Transverse colon (tissue), 4 donors: ENCODE measurements at regions not wholly inside any gene's neighbourhood (a gene's known extent, or its start where the extent isn't known, plus 50 kb on each side); places are given as distances from the start of the nearest gene placed in this dataset.
"Not testable (repeated sequence)": the region's sequence is repeated elsewhere in the genome, so short reads cannot be mapped to it uniquely, and the experiment has no call there.

ENCODE experiments used
- DNase-seq: peaks from one replicate; pipeline ENCODE4 v3.0.0-alpha.2; 2019
- H3K27ac ChIP-seq, 4 donors: fragments of 200-600 bp; sonication (generic); 2 replicates each; pipeline ENCODE4 v1.5.1; 2016 to 2018; ENCODE audit warnings: inconsistent platforms in 4 of 4
- H3K27me3 ChIP-seq: fragments of 200-600 bp; sonication (generic); 2 replicates; pipeline ENCODE4 v1.5.1; 2017; ENCODE audit warnings: inconsistent platforms
- H3K36me3 ChIP-seq, 4 donors: fragments of 200-600 bp; sonication (generic); 2 replicates each; pipeline ENCODE4 v1.5.1; 2017 to 2019; ENCODE audit warnings: inconsistent platforms in 4 of 4
- H3K4me1 ChIP-seq, 4 donors: fragments of 200-600 bp; sonication (generic); 2 replicates each; pipeline ENCODE4 v1.5.1; 2017 to 2020; ENCODE audit warnings: inconsistent platforms in 4 of 4
- H3K4me3 ChIP-seq, 4 donors: fragments of 200-600 bp; sonication (generic); 1 replicate in 1 of 4; 2 replicates in 3 of 4; pipeline versions ENCODE4 v1.5.1 to v1.6.1; 2017 to 2019; ENCODE audit warnings: inconsistent platforms in 4 of 4
- H3K9me3 ChIP-seq, 2 donors: fragments of 200-600 bp; sonication (generic); 2 replicates each; pipeline ENCODE4 v1.5.1; 2017 to 2019; ENCODE audit warnings: inconsistent platforms in 2 of 2
- EP300 ChIP-seq: sonication (generic); formaldehyde crosslinking; IDR thresholded peaks from one replicate; pipeline ENCODE4 v1.6.1; 2017; ENCODE audit warnings: antibody characterized with exemption, low read depth
- POLR2A ChIP-seq: fragments of 450-650 bp; IDR thresholded peaks from one replicate; pipeline ENCODE4 v1.6.1; 2016; ENCODE audit warnings: antibody characterized with exemption, mild to moderate bottlenecking, moderate library complexity
- POLR2AphosphoS5 ChIP-seq, 3 donors: sonication (generic); formaldehyde crosslinking; IDR thresholded peaks; one replicate each; pipeline ENCODE4 v1.6.1; 2016; ENCODE audit warnings: antibody characterized with exemption in 3 of 3
- WGBS, 2 donors: methylation state at CpG; one replicate each; pipeline ENCODE4 v1.1.5; 2018; ENCODE audit warnings: low coverage in 1 of 2; 5-methylcytosine and 5-hydroxymethylcytosine counted together
- in situ Hi-C, 4 donors: fragments of 200-750 bp; cut with MboI; loops; one replicate each; pipeline versions ENCODE4 v1.15.0 to v1.15.1; 2017; ENCODE audit warnings: low sequenced_read_pairs in 3 of 4, low pct_ligation_motif_present in 1 of 4, low pct_unique_long_range_greater_than_20kb in 1 of 4
- intact Hi-C: fragments of 100-400 bp; cut with DNase I; formaldehyde crosslinking; loops from one replicate; pipeline ENCODE4 v1.15.1; 2023; ENCODE audit warnings: low total_unique reads
- TF ChIP-seq, protein P1 (sequence below), 5 experiments: fragments of 200-600 bp in 3 of 5; fragments of 450-650 bp in 2 of 5; sonication (generic) in 3 of 5; IDR thresholded peaks; 1 replicate in 2 of 5; 2 replicates in 3 of 5; pipeline ENCODE4 v1.5.1; 2016 to 2017; ENCODE audit warnings: antibody characterized with exemption in 5 of 5, inconsistent platforms in 3 of 5, mild to moderate bottlenecking in 2 of 5, moderate library complexity in 1 of 5

DNA sequence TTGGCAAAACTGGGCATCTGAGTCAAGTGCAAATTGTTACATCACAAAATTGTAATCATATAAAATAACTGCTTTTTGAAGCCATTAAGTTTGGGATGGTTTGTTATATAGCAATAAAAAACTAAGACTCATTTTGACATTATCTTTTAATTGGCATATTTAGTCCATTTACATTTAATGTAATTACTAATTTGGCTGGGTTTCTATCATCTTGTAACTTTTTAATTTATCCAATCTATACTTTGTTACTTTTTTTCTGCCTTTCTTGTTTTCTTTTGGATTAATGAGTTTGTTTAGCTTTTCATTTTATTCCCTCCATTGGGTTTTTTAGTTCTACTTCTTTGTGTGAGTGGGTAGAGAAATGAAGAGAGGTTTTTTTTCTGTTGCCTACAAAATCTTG lies 76.3 kb downstream of the DRAM2 start:
- H3K4me1 ChIP-seq, result no peaks in the 10 kb centered on the region
- in situ Hi-C loops, result no loop called here

DNA sequence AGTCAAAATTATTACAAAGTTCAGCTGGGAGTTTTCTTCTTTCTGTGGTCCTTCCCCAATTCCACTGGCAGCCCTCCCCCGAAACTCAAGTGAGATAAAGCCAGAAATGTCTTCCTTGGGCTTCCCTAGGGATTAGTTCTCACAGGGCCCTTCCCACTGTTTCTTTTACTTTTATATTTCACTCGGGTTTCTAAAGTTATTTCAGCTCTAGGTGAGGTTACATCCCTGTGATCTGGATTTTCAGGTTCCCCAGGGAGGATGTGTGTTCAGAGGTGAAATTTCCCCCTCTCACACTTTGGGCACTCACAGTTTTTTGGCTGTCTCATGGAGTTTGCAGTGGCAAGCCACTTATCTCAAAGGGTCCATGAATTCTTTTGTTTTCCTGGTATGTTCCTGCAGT lies 77.3 kb downstream of the DRAM2 start:
- no peak for DNase-seq
- in situ Hi-C loops, result no loop called here
- H3K36me3 ChIP-seq, result no peaks in the 10 kb centered on the region
- intact Hi-C loops, result no loop called here
- no peaks in the 10 kb centered on the region for H3K27me3 ChIP-seq
- H3K4me1 ChIP-seq, result no peaks in the 10 kb centered on the region
- no peak overlapping the region for H3K4me3 ChIP-seq
- no peak for TF ChIP-seq POLR2AphosphoS5 (IDR thresholded peaks at IDR 0.05)
- TF ChIP-seq EP300, result no peak
- no peaks in the 10 kb centered on the region for H3K9me3 ChIP-seq
- H3K27ac ChIP-seq, result no peak overlapping the region
- WGBS, 2 donors, result 36 to 58% methylated on average over 2 of the region's 2 CpGs

More for the DNA sequence above, 76.3 kb downstream of the DRAM2 start:
- H3K4me3 ChIP-seq, result no peak overlapping the region
- intact Hi-C loops, result no loop called here
- H3K9me3 ChIP-seq, result no peaks in the 10 kb centered on the region
- no peak for DNase-seq
- no peaks in the 10 kb centered on the region for H3K36me3 ChIP-seq
- H3K27ac ChIP-seq, result no peak overlapping the region
- TF ChIP-seq, protein P1, sequence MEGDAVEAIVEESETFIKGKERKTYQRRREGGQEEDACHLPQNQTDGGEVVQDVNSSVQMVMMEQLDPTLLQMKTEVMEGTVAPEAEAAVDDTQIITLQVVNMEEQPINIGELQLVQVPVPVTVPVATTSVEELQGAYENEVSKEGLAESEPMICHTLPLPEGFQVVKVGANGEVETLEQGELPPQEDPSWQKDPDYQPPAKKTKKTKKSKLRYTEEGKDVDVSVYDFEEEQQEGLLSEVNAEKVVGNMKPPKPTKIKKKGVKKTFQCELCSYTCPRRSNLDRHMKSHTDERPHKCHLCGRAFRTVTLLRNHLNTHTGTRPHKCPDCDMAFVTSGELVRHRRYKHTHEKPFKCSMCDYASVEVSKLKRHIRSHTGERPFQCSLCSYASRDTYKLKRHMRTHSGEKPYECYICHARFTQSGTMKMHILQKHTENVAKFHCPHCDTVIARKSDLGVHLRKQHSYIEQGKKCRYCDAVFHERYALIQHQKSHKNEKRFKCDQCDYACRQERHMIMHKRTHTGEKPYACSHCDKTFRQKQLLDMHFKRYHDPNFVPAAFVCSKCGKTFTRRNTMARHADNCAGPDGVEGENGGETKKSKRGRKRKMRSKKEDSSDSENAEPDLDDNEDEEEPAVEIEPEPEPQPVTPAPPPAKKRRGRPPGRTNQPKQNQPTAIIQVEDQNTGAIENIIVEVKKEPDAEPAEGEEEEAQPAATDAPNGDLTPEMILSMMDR (IDR thresholded peaks at IDR 0.05), result no peak
- TF ChIP-seq EP300 (no peak), POLR2AphosphoS5 (IDR thresholded peaks at IDR 0.05) (no peak), POLR2A (no peak)
- H3K27me3 ChIP-seq, result no peaks in the 10 kb centered on the region

DNA sequence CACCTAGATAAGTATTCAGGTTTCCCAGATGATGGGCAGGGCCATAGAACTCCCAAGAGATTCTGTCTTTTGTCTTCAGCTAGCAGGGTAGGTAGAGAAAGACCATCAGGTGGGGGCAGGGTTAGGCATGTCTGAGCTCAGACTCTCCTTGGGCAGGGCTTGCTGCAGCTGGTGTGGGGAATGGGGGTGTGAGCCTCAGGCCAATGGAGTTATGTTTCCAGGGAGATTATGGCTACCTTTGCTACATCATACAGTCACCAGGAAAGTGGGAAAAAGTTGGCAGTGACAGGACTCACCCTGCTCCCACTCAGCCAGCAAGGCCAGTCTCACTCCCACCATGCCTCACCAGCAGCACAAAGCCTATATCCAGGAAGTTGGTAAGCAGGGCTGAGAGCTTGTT lies 77.8 kb downstream of the DRAM2 start:
- H3K4me3 ChIP-seq, result no peak overlapping the region
- H3K36me3 ChIP-seq, result no peaks in the 10 kb centered on the region
- H3K4me1 ChIP-seq, result no peaks in the 10 kb centered on the region
- no peak overlapping the region for H3K27ac ChIP-seq
- intact Hi-C loops (no loop called here), in situ Hi-C loops (no loop called here)
- no peaks in the 10 kb centered on the region for H3K9me3 ChIP-seq
- TF ChIP-seq POLR2AphosphoS5 (IDR thresholded peaks at IDR 0.05) (no peak), POLR2A (no peak), EP300 (no peak)
- TF ChIP-seq, protein P1 (IDR thresholded peaks at IDR 0.05), result no peak
- no peak for DNase-seq
- no peaks in the 10 kb centered on the region for H3K27me3 ChIP-seq

DNA sequence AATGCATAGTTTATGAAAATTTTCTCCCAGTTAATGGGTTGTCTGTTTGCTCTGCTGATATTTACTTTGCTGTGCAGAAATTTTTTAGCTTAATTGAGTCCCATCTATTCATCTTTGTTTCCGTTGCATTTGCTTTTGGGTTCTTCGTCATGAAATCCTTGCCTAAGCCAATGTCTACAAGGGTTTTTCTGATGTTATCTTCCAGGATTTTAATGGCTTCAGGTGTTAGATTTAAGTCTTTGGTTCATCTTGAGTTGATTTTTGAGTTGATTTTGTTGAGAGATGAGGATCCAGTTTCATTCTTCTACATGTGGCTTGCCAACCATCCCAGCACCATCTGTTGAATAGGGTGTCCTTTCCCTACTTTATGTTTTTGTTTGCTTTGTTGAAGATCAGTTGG lies 85.2 kb downstream of the DRAM2 start:
- WGBS, 2 donors, result 79 to 88% methylated on average over 2 of the region's 2 CpGs
- Histone ChIP-seq H3K4me1 (no peaks in the 10 kb centered on the region), H3K27me3 (no peaks in the 10 kb centered on the region), H3K27ac (no peak overlapping the region), H3K4me3 (no peak overlapping the region), H3K36me3 (no peaks in the 10 kb centered on the region), H3K9me3 (no peaks in the 10 kb centered on the region)
- DNase-seq, result no peak
- in situ Hi-C loops, result no loop called here
- TF ChIP-seq POLR2AphosphoS5 (IDR thresholded peaks at IDR 0.05), result no peak
- no peak for TF ChIP-seq POLR2A
- no peak for TF ChIP-seq EP300
- TF ChIP-seq, protein P1 (IDR thresholded peaks at IDR 0.05), result no peak
- intact Hi-C loops, result no loop called here

DNA sequence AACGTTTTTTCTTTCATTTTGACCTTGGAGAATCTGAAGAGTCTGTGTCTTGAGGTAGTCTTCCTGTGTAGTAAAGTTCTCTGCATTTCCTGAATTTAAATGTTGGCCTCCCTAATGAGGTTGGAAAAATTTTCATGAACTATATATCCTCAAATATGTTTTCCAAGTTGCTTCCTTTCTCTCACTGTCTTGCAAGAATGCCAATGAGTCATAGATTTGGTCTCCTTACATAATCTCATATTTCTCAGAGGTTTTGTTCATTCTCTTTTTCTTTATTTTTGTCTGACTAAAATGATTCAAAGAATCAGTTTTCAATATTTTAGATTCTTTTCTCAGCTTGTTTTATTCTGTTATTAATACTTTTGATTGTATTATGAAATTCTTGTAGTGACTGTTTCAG lies 87.6 kb downstream of the DRAM2 start:
- Histone ChIP-seq H3K4me3 (no peak overlapping the region), H3K27ac (no peak overlapping the region), H3K27me3 (no peaks in the 10 kb centered on the region), H3K9me3 (no peaks in the 10 kb centered on the region), H3K36me3 (no peaks in the 10 kb centered on the region), H3K4me1 (no peaks in the 10 kb centered on the region)
- TF ChIP-seq EP300 (no peak), POLR2A (no peak), POLR2AphosphoS5 (IDR thresholded peaks at IDR 0.05) (no peak)
- TF ChIP-seq, protein P1 (IDR thresholded peaks at IDR 0.05), result no peak
- 10 to 11% methylated on average over 1 of the region's 1 CpG for WGBS, 2 donors
- in situ Hi-C loops (no loop called here), intact Hi-C loops (no loop called here)
- no peak for DNase-seq

DNA sequence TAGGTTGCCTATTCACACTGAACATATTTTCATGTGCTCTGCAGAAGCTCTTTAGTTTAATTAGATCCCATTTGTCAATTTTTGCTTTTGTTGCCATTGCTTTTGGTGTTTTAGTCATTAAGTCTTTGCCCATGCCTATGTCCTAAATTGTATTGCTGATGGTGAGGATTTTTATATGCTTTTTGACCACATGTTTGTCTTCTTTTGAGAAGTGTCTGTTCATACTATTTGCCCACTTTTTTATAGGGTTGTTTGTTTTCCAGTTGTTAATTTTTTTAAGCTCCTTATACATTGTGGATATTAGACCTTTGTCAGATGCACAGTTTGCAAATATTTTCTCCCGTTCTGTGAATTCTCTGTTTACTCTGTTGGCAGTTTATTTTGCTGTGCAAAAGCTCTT lies 84.5 kb upstream of the LRIF1 start:
- H3K4me1 ChIP-seq, DNase-seq, H3K27me3 ChIP-seq, H3K9me3 ChIP-seq, H3K27ac ChIP-seq, H3K36me3 ChIP-seq, H3K4me3 ChIP-seq, intact Hi-C loops: not testable (repeated sequence)
- in situ Hi-C loops, result loop anchor here in 1 of 4 donors (25.0 kb wide), 1 partner anchor 339 kb away; no protein-coding TSS in a partner anchor
- WGBS, 2 donors, result 75 to 90% methylated on average over 1 of the region's 1 CpG
